HG03571 (cell line): ENCODE measurements at regions not wholly inside any gene's neighbourhood (a gene's known extent, or its start where the extent isn't known, plus 50 kb on each side); places are given as distances from the start of the nearest gene placed in this dataset.
"Not testable (repeated sequence)": the region's sequence is repeated elsewhere in the genome, so short reads cannot be mapped to it uniquely, and the experiment has no call there.

Source experiments
- ATAC-seq: cut with Tn5 transposase; IDR thresholded peaks from one replicate; pipeline ENCODE4 v1.9.1; 2021; ENCODE audit not compliant: unreplicated experiment

- no peak for ATAC-seq
These were observed 119.7 kb downstream of the DTL start for GRCh38 chr1:212155219-212155618.

- ATAC-seq = no peak
These were observed 121.7 kb downstream of the DTL start for GRCh38 chr1:212157252-212157651.

- ATAC-seq = no peak
These were observed 123.6 kb downstream of the DTL start for GRCh38 chr1:212158912-212159796.

- no peak for ATAC-seq
These were observed 123.9 kb upstream of the PPP2R5A start for GRCh38 chr1:212161231-212161781.

- peak; percentile 53 for ATAC-seq
These were observed 122.6 kb upstream of the PPP2R5A start for GRCh38 chr1:212162635-212163034.

GRCh38 chr1:212164095-212164872 is 120.9 kb upstream of the PPP2R5A start:
- no peak for ATAC-seq

GRCh38 chr1:212166244-212166643 is 119.0 kb upstream of the PPP2R5A start:
- ATAC-seq = no peak

GRCh38 chr1:212166644-212167043 is 118.6 kb upstream of the PPP2R5A start:
- no peak for ATAC-seq

GRCh38 chr1:212167098-212167497 is 118.1 kb upstream of the PPP2R5A start:
- no peak for ATAC-seq

GRCh38 chr1:212173567-212173966 is 111.6 kb upstream of the PPP2R5A start:
- no peak for ATAC-seq

- ATAC-seq = not testable (repeated sequence)
These were observed 110.9 kb upstream of the PPP2R5A start for GRCh38 chr1:212174295-212174694.

- ATAC-seq = no peak
These were observed 107.7 kb upstream of the PPP2R5A start for GRCh38 chr1:212177542-212177941.

GRCh38 chr1:212178851-212179250 is 106.4 kb upstream of the PPP2R5A start:
- no peak for ATAC-seq

- ATAC-seq = no peak
These were observed 105.7 kb upstream of the PPP2R5A start for GRCh38 chr1:212179394-212180076.

GRCh38 chr1:212181015-212181882 is 104.0 kb upstream of the PPP2R5A start:
- ATAC-seq = no peak

- no peak for ATAC-seq
These were observed 103.0 kb upstream of the PPP2R5A start for GRCh38 chr1:212182171-212182570.

GRCh38 chr1:212182579-212182978 is 102.6 kb upstream of the PPP2R5A start:
- ATAC-seq = no peak

- peak; percentile 99 for ATAC-seq
These were observed 98.6 kb upstream of the PPP2R5A start for GRCh38 chr1:212186427-212187207.

GRCh38 chr1:212188599-212189351 is 96.4 kb upstream of the PPP2R5A start:
- no peak for ATAC-seq
